K562 (cell line): ENCODE measurements at regions not wholly inside any gene's neighbourhood (a gene's known extent, or its start where the extent isn't known, plus 50 kb on each side); places are given as distances from the start of the nearest gene placed in this dataset.

ENCODE experiments used
- ATAC-seq: fragments of 200-7000 bp; cut with Tn5 transposase; 3 replicates; pipeline ENCODE4 v1.9.1; 2020; ENCODE audit warnings: moderate library complexity
- BruUV-seq: library from RNA; stranded (reverse); fragments of 400-500 nt; replicated peaks from 2 replicates; lab custom pipeline; 2021; lab: Mats Ljungman, UMichigan
- CTCF ChIA-PET: fragments of 300-600 bp; formaldehyde crosslinking; extraction: SDS; loops from one replicate; lab custom pipeline; 2021; ENCODE audit warnings: low intra/inter-chr PET ratio; lab: Yijun Ruan, JAX
- POLR2A ChIA-PET: fragments of 300-600, 350-650 bp; sonication (Branson Sonifier 250); formaldehyde crosslinking; extraction: SDS; loops from one replicate; lab custom pipeline; 2021; ENCODE audit warnings: antibody characterized with exemption, inconsistent platforms; lab: Yijun Ruan, JAX
- DNase-seq, 4 experiments: peaks; one replicate each; pipeline versions ENCODE4 v3.0.0 to v3.0.0-alpha.2; 2011 to 2018; ENCODE audit warnings: low spot score in 3 of 4, mixed read lengths in 3 of 4; ENCODE audit errors: extremely low read depth in 1 of 4
- FAIRE-seq: peaks from 2 replicates; lab custom pipeline; 2011; peaks lifted over from hg19 to GRCh38; lab: Jason Lieb, UNC
- H2AFZ ChIP-seq: 2 replicates; pipeline ENCODE4 v1.6.0; 2011; ENCODE audit warnings: low read depth, low read length, control low read depth, inconsistent platforms
- H3K27ac ChIP-seq: fragments of 200-600 bp; 3 replicates; pipeline ENCODE4 v1.8.0; 2011; ENCODE audit warnings: low read depth, mild to moderate bottlenecking, control low read depth, inconsistent platforms, low read length, moderate library complexity, mixed read lengths; ENCODE audit errors: extremely low read depth
- H3K27me3 ChIP-seq, 2 experiments: fragments of 300-600 bp in 1 of 2; 2 replicates in 1 of 2; 3 replicates in 1 of 2; pipeline versions ENCODE4 v1.6.0 to v1.8.0; 2011; ENCODE audit warnings: inconsistent platforms in 2 of 2, low read length in 2 of 2, mild to moderate bottlenecking in 1 of 2, mixed read lengths in 1 of 2, moderate library complexity in 1 of 2; ENCODE audit not compliant: control insufficient read depth in 2 of 2, insufficient read depth in 2 of 2
- H3K36me3 ChIP-seq: fragments of 300-600 bp; 3 replicates; pipeline ENCODE4 v1.8.0; 2011; ENCODE audit warnings: mild to moderate bottlenecking, low read length, inconsistent platforms; ENCODE audit not compliant: control insufficient read depth, insufficient read depth
- H3K4me1 ChIP-seq, 2 experiments: fragments of 200-600 bp in 1 of 2; replicated peaks in 1 of 2; 2 replicates in 1 of 2; 3 replicates in 1 of 2; pipeline versions ENCODE4 v1.5.1 to v1.8.0; 2011; ENCODE audit warnings: inconsistent platforms in 2 of 2, low read length in 2 of 2, mild to moderate bottlenecking in 1 of 2, mixed read lengths in 1 of 2, moderate library complexity in 1 of 2; ENCODE audit not compliant: control insufficient read depth in 2 of 2, insufficient read depth in 2 of 2
- H3K4me2 ChIP-seq: 2 replicates; pipeline ENCODE4 v1.6.1; 2011; ENCODE audit warnings: low read length, control low read depth, inconsistent platforms, mixed read lengths; ENCODE audit not compliant: insufficient read depth
- H3K4me3 ChIP-seq: fragments of 200-600 bp; sonication (generic), shearing (Covaris generic); 2 replicates; pipeline ENCODE4 v1.5.1; 2016; ENCODE audit warnings: control low read depth, inconsistent platforms
- H3K79me2 ChIP-seq: fragments of 200-600 bp; 3 replicates; pipeline ENCODE4 v1.8.0; 2011; ENCODE audit warnings: low read length, inconsistent platforms; ENCODE audit not compliant: control insufficient read depth, insufficient read depth
- H3K9ac ChIP-seq, 2 experiments: 2 replicates each; pipeline versions ENCODE4 v1.6.0 to v1.6.1; 2011; ENCODE audit warnings: low read depth in 2 of 2, low read length in 2 of 2, control low read depth in 1 of 2, inconsistent platforms in 1 of 2, mild to moderate bottlenecking in 1 of 2, mixed read lengths in 1 of 2; ENCODE audit not compliant: insufficient read depth in 1 of 2
- H3K9me1 ChIP-seq: one replicate; pipeline ENCODE4 v1.6.0; 2011; ENCODE audit warnings: inconsistent platforms, mild to moderate bottlenecking, low read length, moderate library complexity; ENCODE audit not compliant: control insufficient read depth, insufficient read depth
- H3K9me3 ChIP-seq: replicated peaks from 2 replicates; pipeline ENCODE4 v1.5.1; 2011; ENCODE audit warnings: low read depth, low read length, inconsistent platforms; ENCODE audit not compliant: control insufficient read depth, insufficient read depth
- H4K20me1 ChIP-seq: replicated peaks from 2 replicates; pipeline ENCODE4 v1.6.1; 2011; ENCODE audit warnings: low read length, inconsistent platforms, mixed read lengths; ENCODE audit not compliant: control insufficient read depth, insufficient read depth
- NUFIP1 ChIP-seq: fragments of 450-650 bp; IDR thresholded peaks from 2 replicates; pipeline ENCODE4 v1.6.1; 2018; ENCODE audit not compliant: partially characterized antibody
- RUNX1 ChIP-seq: sonication (generic); IDR thresholded peaks from 2 replicates; pipeline ENCODE4 v1.6.1; 2016; ENCODE audit warnings: antibody characterized with exemption, low read depth
- VEZF1 ChIP-seq: fragments of 200-800 bp; sonication (Bioruptor generic); IDR thresholded peaks from 2 replicates; pipeline ENCODE4 v1.6.1; 2017; ENCODE audit warnings: missing genetic modification characterization, missing compliant biosample characterization
- YBX1 ChIP-seq: fragments of 450-650 bp; IDR thresholded peaks from 2 replicates; pipeline ENCODE4 v1.7.1; 2016; ENCODE audit warnings: mild to moderate bottlenecking
- ZNF436 ChIP-seq: fragments of 250-450, 450-650 bp; sonication (Bioruptor Pico); formaldehyde crosslinking; IDR thresholded peaks from 2 replicates; pipeline ENCODE4 v1.7.0; 2020; ENCODE audit warnings: mild to moderate bottlenecking
- WGBS: fragments of 100-300 bp; shearing (Covaris generic); methylation state at CpG from one replicate; pipeline ENCODE4 v1.1.6; 2016; ENCODE audit warnings: low coverage, mixed read lengths; ENCODE audit not compliant: insufficient coverage; ENCODE audit errors: missing lambda C conversion rate; 5-methylcytosine and 5-hydroxymethylcytosine counted together
- in situ Hi-C: fragments of 300-500 bp; cut with MboI; formaldehyde crosslinking; loops from 4 replicates; pipeline ENCODE4 v1.15.0; 2018; ENCODE audit warnings: inconsistent platforms, mixed read lengths
- intact Hi-C: fragments of 100-400 bp; cut with micrococcal nuclease; formaldehyde crosslinking; loops from 2 replicates; pipeline ENCODE4 v1.14.2; 2022

GRCh38 chr6:137399881-137400443 is 94.2 kb downstream of the OLIG3 start:
- Histone ChIP-seq H3K79me2 (no peaks in the 10 kb centered on the region), H3K9me3 (no peaks in the 10 kb centered on the region), H3K9ac (no peak overlapping the region), H3K4me1 (no peaks in the 10 kb centered on the region), H3K9me1 (no peaks in the 10 kb centered on the region), H3K27ac (no peak overlapping the region), H3K36me3 (no peaks in the 10 kb centered on the region), H3K4me3 (no peak overlapping the region), H3K4me2 (no peak overlapping the region), H3K27me3 (peaks cover 2 to 4% of the 10 kb centered on the region in 2 experiments; a peak in 3 of 5 replicates), H4K20me1 (no peaks in the 10 kb centered on the region), H2AFZ (no peak overlapping the region)
- FAIRE-seq (no peak), ATAC-seq (no peak), DNase-seq (no peak)
- intact Hi-C loops: no loop called here
- TF ChIP-seq NUFIP1: no peak
- TF ChIP-seq ZNF436 (CRISPR knock-in tag): no peak
- no peak for TF ChIP-seq VEZF1
- TF ChIP-seq RUNX1: no peak
- no peak for TF ChIP-seq YBX1
- ChIA-PET CTCF (no interaction called here), POLR2A (interaction anchor here (0.5 kb wide), 1 partner anchor 76 kb away, joined by 3 read pairs; no protein-coding TSS in a partner anchor)
- no TSS peak for BruUV-seq
- WGBS: 9% methylated on average over 9 of the region's 9 CpGs
- in situ Hi-C loops: no loop called here
